Activated CD4-positive, alpha-beta T cell treated with anti-CD3 and anti-CD28 coated beads, Interleukin-2, amount 10 ng/mL, durations not matched to agents 7 days and 5 days (primary cell): ENCODE measurements at regions not wholly inside any gene's neighbourhood (a gene's known extent, or its start where the extent isn't known, plus 50 kb on each side); places are given as distances from the start of the nearest gene placed in this dataset.
"Not testable (repeated sequence)": the region's sequence is repeated elsewhere in the genome, so short reads cannot be mapped to it uniquely, and the experiment has no call there.

Experiments used
- CTCF ChIA-PET: fragments of 350-600 bp; sonication (Branson Sonifier 250); formaldehyde crosslinking; loops from one replicate; lab custom pipeline; 2021; ENCODE audit warnings: antibody characterized with exemption; lab: Charles Lee
- POLR2A ChIA-PET: fragments of 350-600 bp; sonication (Branson Sonifier 250); formaldehyde crosslinking; loops from one replicate; lab custom pipeline; 2021; ENCODE audit warnings: antibody characterized with exemption; lab: Charles Lee
- DNase-seq: peaks from one replicate; pipeline ENCODE4 v3.0.0-alpha.2; 2020
- H3K27ac Mint-ChIP-seq: one replicate; pipeline ENCODE4 v1.8.0; 2021; ENCODE audit warnings: mild to moderate bottlenecking, moderate library complexity, mixed read lengths
- H3K27me3 Mint-ChIP-seq: one replicate; pipeline ENCODE4 v1.8.0; 2021; ENCODE audit warnings: mixed read lengths
- H3K36me3 Mint-ChIP-seq: one replicate; pipeline ENCODE4 v1.8.0; 2021; ENCODE audit warnings: low read depth, mixed read lengths
- H3K4me1 Mint-ChIP-seq: one replicate; pipeline ENCODE4 v1.8.0; 2021; ENCODE audit warnings: mixed read lengths
- H3K4me3 Mint-ChIP-seq: one replicate; pipeline ENCODE4 v1.8.0; 2021; ENCODE audit warnings: mild to moderate bottlenecking, moderate library complexity, mixed read lengths
- H3K9me3 Mint-ChIP-seq: one replicate; pipeline ENCODE4 v1.8.0; 2021; ENCODE audit warnings: mixed read lengths

DNA sequence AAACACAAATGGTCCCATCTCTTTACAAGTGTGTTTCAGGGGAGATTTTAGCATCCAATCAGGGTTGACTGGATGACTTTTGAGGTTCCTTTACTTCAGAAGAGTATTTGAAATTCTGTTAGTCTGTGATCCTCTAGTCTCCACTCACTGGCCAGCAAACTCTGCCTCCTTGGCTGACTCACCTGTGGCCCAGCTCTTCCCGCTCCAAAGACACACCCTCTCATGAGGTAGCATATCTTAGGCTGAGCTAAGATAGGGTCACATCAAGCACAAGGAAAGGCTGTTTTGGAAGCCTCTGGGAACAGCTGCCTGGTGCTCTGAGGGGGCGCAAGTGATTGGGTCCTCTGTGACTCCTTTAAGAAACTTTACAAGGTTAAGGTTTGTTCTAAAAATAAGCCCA, 102.3 kb upstream of the FGGY start:
- DNase-seq, result no peak
- H3K4me1 Mint-ChIP-seq, result no peaks in the 10 kb centered on the region
- H3K27ac Mint-ChIP-seq, result no peak overlapping the region
- no peaks in the 10 kb centered on the region for H3K36me3 Mint-ChIP-seq
- H3K9me3 Mint-ChIP-seq, result peaks cover 3% of the 10 kb centered on the region
- H3K27me3 Mint-ChIP-seq, result peaks cover 3% of the 10 kb centered on the region
- ChIA-PET CTCF (no interaction called here), POLR2A (no interaction called here)
- no peak overlapping the region for H3K4me3 Mint-ChIP-seq

GRCh38 chr1:59195151-59195550, 101.7 kb upstream of the FGGY start:
- POLR2A ChIA-PET, result no interaction called here

GRCh38 chr1:59198564-59198963, 98.3 kb upstream of the FGGY start:
- H3K4me1 Mint-ChIP-seq, result no peaks in the 10 kb centered on the region
- ChIA-PET POLR2A (no interaction called here), CTCF (no interaction called here)
- DNase-seq, result no peak
- no peak overlapping the region for H3K4me3 Mint-ChIP-seq
- H3K9me3 Mint-ChIP-seq, result peaks cover 3% of the 10 kb centered on the region
- H3K36me3 Mint-ChIP-seq, result no peaks in the 10 kb centered on the region
- H3K27me3 Mint-ChIP-seq, result peaks cover 3% of the 10 kb centered on the region
- H3K27ac Mint-ChIP-seq, result no peak overlapping the region

More at GRCh38 chr1:59195151-59195550, 101.7 kb upstream of the FGGY start:
- Mint-ChIP-seq H3K27me3 (no peaks in the 10 kb centered on the region), H3K4me1 (no peaks in the 10 kb centered on the region), H3K9me3 (no peaks in the 10 kb centered on the region), H3K27ac (no peak overlapping the region), H3K36me3 (no peaks in the 10 kb centered on the region), H3K4me3 (no peak overlapping the region)
- no peak for DNase-seq
- CTCF ChIA-PET, result no interaction called here

DNA sequence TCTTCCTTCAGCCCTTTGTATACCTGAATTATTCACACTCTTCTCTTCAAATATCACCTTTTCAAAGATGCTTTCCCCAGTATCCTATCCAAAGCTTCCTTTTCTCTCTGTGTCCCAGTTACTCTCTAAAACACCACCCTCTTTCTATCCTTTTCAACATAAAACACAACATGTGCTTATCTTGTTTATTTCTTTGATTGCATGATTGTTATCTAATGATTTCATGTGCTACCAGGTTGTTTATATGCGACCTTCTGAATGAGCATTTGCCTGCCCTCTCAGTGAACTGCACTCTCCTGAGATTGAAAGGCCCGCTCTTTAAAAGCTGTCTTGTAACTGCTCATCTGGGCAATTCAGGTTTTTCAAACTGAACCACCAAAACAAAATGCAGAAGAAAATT, 97.7 kb upstream of the FGGY start:
- Mint-ChIP-seq H3K36me3 (no peaks in the 10 kb centered on the region), H3K27ac (no peak overlapping the region), H3K27me3 (peaks cover 3% of the 10 kb centered on the region), H3K9me3 (peaks cover 3% of the 10 kb centered on the region), H3K4me1 (no peaks in the 10 kb centered on the region), H3K4me3 (no peak overlapping the region)
- CTCF ChIA-PET, result interaction anchor here (1.0 kb wide), 1 partner anchor 25 kb away, joined by 3 read pairs; no protein-coding TSS in a partner anchor
- DNase-seq, result no peak
- POLR2A ChIA-PET, result no interaction called here

GRCh38 chr1:59199719-59200376, 97.0 kb upstream of the FGGY start:
- H3K27me3 Mint-ChIP-seq, result peaks cover 3% of the 10 kb centered on the region
- H3K4me1 Mint-ChIP-seq, result no peaks in the 10 kb centered on the region
- DNase-seq, result no peak
- ChIA-PET POLR2A (no interaction called here), CTCF (interaction anchor here (0.9 to 1.0 kb wide), 2 partner anchors 13 to 25 kb away, joined by 3 read pairs; no protein-coding TSS in a partner anchor)
- no peaks in the 10 kb centered on the region for H3K36me3 Mint-ChIP-seq
- H3K27ac Mint-ChIP-seq, result no peak overlapping the region
- H3K9me3 Mint-ChIP-seq, result peaks cover 5% of the 10 kb centered on the region
- H3K4me3 Mint-ChIP-seq, result no peak overlapping the region

- no peaks in the 10 kb centered on the region for H3K36me3 Mint-ChIP-seq
- CTCF ChIA-PET, result no interaction called here
- H3K9me3 Mint-ChIP-seq, result peaks cover 7% of the 10 kb centered on the region
Observed at GRCh38 chr1:59201341-59201740, 95.6 kb upstream of the FGGY start.

GRCh38 chr1:59202455-59202854, 94.4 kb upstream of the FGGY start:
- ChIA-PET POLR2A (no interaction called here), CTCF (no interaction called here)
- H3K9me3 Mint-ChIP-seq, result peaks cover 11% of the 10 kb centered on the region
- H3K36me3 Mint-ChIP-seq, result no peaks in the 10 kb centered on the region
- no peak overlapping the region for H3K27ac Mint-ChIP-seq
- H3K4me3 Mint-ChIP-seq, result no peak overlapping the region
- H3K27me3 Mint-ChIP-seq, result peaks cover 3% of the 10 kb centered on the region
- no peaks in the 10 kb centered on the region for H3K4me1 Mint-ChIP-seq
- no peak for DNase-seq

More at GRCh38 chr1:59201341-59201740, 95.6 kb upstream of the FGGY start:
- POLR2A ChIA-PET, result no interaction called here
- DNase-seq, result no peak
- Mint-ChIP-seq H3K27ac (no peak overlapping the region), H3K4me3 (no peak overlapping the region), H3K4me1 (no peaks in the 10 kb centered on the region), H3K27me3 (peaks cover 3% of the 10 kb centered on the region)

GRCh38 chr1:59204001-59204400, 92.9 kb upstream of the FGGY start:
- no peak for DNase-seq
- Mint-ChIP-seq H3K4me3 (no peak overlapping the region), H3K27ac (no peak overlapping the region), H3K4me1 (no peaks in the 10 kb centered on the region), H3K36me3 (no peaks in the 10 kb centered on the region), H3K27me3 (peaks cover 5% of the 10 kb centered on the region), H3K9me3 (peaks cover 11% of the 10 kb centered on the region)
- ChIA-PET CTCF (no interaction called here), POLR2A (no interaction called here)

DNA sequence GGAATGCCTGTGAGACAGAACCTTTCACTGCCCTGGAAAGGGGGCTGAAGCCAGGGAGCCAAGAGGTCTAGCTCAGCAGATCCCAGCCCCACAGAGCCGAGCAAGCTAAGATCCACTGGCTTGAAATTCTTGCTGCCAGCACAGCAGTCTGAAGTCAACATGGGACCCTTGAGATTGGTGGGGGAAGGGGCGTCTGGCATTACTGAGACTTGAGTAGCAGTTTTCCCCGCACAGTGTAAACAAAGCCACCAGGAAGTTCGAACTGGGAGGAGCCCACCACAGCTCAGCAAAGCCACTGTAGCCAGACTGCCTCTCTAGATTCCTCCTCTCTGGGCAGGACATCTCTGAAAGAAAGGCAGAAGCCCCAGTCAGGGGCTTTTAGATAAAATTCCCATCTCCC, 90.3 kb upstream of the FGGY start:
- H3K27me3 Mint-ChIP-seq, H3K4me1 Mint-ChIP-seq, H3K36me3 Mint-ChIP-seq, POLR2A ChIA-PET, H3K4me3 Mint-ChIP-seq, CTCF ChIA-PET, DNase-seq, H3K27ac Mint-ChIP-seq: not testable (repeated sequence)
- peaks cover 13% of the 10 kb centered on the region for H3K9me3 Mint-ChIP-seq

DNA sequence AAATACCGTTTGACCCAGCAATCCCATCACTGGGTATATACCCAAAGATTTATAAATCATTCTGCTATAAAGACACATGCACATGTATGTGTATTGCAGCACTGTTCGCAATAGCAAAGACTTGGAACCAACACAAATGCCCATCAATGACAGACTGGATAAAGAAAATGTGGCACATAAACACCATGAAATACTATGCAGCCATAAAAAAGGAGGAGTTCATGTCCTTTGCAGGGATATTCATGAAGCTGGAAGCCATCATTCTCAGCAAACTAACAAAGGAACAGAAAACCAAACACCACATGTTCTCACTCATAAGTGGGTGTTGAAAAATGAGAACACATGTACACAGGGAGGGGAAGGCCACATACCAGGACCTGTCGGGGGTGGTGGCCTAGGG, 86.5 kb upstream of the FGGY start:
- DNase-seq, POLR2A ChIA-PET, H3K36me3 Mint-ChIP-seq, H3K27me3 Mint-ChIP-seq, H3K4me3 Mint-ChIP-seq, H3K27ac Mint-ChIP-seq, H3K9me3 Mint-ChIP-seq, H3K4me1 Mint-ChIP-seq: not testable (repeated sequence)
- CTCF ChIA-PET, result interaction anchor here (0.6 kb wide), 1 partner anchor 28 kb away, joined by 3 read pairs; no protein-coding TSS in a partner anchor

- CTCF ChIA-PET, result interaction anchor here (0.7 to 1.6 kb wide), 2 partner anchors 12 kb away, joined by 3 to 8 read pairs; no protein-coding TSS in a partner anchor
- H3K36me3 Mint-ChIP-seq, result no peaks in the 10 kb centered on the region
- POLR2A ChIA-PET, result no interaction called here
- H3K9me3 Mint-ChIP-seq, result peaks cover 5% of the 10 kb centered on the region
- no peak overlapping the region for H3K4me3 Mint-ChIP-seq
- H3K4me1 Mint-ChIP-seq, result no peaks in the 10 kb centered on the region
- no peak for DNase-seq
- H3K27ac Mint-ChIP-seq, result no peak overlapping the region
- H3K27me3 Mint-ChIP-seq, result peaks cover 2% of the 10 kb centered on the region
Observed at GRCh38 chr1:59212706-59213105, 84.2 kb upstream of the FGGY start.

DNA sequence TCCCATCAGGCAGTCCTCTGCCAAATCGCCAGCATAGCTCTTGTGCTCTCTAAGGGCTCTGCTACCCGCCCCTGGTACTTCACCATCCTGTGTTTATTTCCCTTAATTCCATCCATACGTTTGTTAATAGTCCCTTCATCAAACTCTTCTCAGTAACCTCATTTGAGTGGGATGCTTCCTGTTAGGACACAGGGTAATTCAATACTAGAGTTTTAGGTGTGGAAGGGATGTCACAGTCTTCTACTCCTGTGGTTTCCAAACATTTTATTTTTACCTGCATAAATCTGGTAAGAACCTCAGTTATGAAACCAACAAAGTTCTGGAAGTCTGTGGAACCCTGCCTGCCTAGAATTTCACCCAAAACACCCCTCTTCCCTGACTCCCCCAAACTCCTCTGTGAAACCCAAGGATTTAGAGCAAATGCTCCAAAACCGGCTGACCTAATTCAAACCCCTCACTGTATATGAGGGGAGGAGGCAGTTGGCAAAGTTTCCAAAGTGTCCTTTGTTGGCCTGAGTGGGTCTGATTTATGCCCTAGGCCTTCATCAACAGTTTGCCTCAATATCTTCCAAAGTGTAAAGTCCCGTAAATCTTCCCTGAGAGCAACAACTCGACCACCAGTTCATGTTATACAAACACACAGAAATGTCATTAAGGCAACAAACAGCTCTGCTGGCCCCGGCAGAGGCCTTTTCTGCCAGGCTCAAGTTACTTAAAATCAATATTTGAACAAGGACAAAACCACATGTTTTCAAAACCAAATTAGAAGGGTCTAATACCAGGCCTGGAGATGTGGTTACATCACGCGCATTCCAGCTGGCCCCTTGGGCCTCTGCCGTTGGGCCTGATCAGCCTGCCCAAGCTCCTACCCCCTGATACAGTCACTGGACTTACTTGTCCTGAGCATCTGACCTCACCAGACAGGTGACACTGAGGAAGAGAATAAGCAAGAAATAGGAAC, 82.4 kb upstream of the FGGY start:
- Mint-ChIP-seq H3K4me1 (no peaks in the 10 kb centered on the region), H3K27ac (no peak overlapping the region), H3K4me3 (no peak overlapping the region), H3K36me3 (no peaks in the 10 kb centered on the region), H3K9me3 (peaks cover 7% of the 10 kb centered on the region), H3K27me3 (no peaks in the 10 kb centered on the region)
- POLR2A ChIA-PET, result no interaction called here
- DNase-seq, result no peak
- CTCF ChIA-PET, result interaction anchor here (1.4 kb wide), 1 partner anchor 10 kb away, joined by 4 read pairs; no protein-coding TSS in a partner anchor

- peaks cover 5% of the 10 kb centered on the region for H3K9me3 Mint-ChIP-seq
- CTCF ChIA-PET, result interaction anchor here (1.4 kb wide), 1 partner anchor 9 kb away, joined by 4 read pairs; no protein-coding TSS in a partner anchor
- no peaks in the 10 kb centered on the region for H3K36me3 Mint-ChIP-seq
- no peaks in the 10 kb centered on the region for H3K27me3 Mint-ChIP-seq
- DNase-seq, result no peak
- H3K4me3 Mint-ChIP-seq, result no peak overlapping the region
- H3K27ac Mint-ChIP-seq, result no peak overlapping the region
- POLR2A ChIA-PET, result no interaction called here
- H3K4me1 Mint-ChIP-seq, result no peaks in the 10 kb centered on the region
Observed at GRCh38 chr1:59215766-59216291, 81.1 kb upstream of the FGGY start.
